ENCODE measurements at regions not wholly inside any gene's neighbourhood (a gene's known extent, or its start where the extent isn't known, plus 50 kb on each side); places are given as distances from the start of the nearest gene placed in this dataset.

DNA sequence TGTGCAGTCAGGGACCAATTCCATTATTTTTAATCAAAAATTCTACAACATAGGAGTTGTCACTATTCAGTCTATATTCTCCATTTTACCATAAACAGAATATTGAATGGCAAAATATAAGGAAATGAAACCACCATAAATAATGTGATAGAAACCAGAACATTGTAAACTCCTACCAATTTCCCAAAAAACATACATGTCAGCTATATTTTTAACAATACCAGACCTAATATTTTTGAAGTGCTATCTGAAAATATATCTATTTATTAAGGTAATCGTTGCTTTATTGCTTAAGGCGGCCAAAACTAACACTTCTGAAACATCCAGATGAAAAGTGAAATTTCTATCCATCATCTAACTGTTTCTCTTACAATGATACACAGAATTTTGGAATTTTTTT lies 123.0 kb upstream of the C11orf58 start:
- TF ChIP-seq, protein P1, sequence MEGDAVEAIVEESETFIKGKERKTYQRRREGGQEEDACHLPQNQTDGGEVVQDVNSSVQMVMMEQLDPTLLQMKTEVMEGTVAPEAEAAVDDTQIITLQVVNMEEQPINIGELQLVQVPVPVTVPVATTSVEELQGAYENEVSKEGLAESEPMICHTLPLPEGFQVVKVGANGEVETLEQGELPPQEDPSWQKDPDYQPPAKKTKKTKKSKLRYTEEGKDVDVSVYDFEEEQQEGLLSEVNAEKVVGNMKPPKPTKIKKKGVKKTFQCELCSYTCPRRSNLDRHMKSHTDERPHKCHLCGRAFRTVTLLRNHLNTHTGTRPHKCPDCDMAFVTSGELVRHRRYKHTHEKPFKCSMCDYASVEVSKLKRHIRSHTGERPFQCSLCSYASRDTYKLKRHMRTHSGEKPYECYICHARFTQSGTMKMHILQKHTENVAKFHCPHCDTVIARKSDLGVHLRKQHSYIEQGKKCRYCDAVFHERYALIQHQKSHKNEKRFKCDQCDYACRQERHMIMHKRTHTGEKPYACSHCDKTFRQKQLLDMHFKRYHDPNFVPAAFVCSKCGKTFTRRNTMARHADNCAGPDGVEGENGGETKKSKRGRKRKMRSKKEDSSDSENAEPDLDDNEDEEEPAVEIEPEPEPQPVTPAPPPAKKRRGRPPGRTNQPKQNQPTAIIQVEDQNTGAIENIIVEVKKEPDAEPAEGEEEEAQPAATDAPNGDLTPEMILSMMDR (IDR thresholded peaks at IDR 0.05): no peak
- TF ChIP-seq TCF7L2 (IDR thresholded peaks at IDR 0.05; ENCODE audit: low read depth, low read length) (no peak), SIN3A (IDR thresholded peaks at IDR 0.05; ENCODE audit: borderline replicate concordance, insufficient read depth, low read depth, low read length) (no peak), POLR2AphosphoS5 (IDR thresholded peaks at IDR 0.05; ENCODE audit: low read depth, low read length) (no peak)
- TF ChIP-seq, protein P2, sequence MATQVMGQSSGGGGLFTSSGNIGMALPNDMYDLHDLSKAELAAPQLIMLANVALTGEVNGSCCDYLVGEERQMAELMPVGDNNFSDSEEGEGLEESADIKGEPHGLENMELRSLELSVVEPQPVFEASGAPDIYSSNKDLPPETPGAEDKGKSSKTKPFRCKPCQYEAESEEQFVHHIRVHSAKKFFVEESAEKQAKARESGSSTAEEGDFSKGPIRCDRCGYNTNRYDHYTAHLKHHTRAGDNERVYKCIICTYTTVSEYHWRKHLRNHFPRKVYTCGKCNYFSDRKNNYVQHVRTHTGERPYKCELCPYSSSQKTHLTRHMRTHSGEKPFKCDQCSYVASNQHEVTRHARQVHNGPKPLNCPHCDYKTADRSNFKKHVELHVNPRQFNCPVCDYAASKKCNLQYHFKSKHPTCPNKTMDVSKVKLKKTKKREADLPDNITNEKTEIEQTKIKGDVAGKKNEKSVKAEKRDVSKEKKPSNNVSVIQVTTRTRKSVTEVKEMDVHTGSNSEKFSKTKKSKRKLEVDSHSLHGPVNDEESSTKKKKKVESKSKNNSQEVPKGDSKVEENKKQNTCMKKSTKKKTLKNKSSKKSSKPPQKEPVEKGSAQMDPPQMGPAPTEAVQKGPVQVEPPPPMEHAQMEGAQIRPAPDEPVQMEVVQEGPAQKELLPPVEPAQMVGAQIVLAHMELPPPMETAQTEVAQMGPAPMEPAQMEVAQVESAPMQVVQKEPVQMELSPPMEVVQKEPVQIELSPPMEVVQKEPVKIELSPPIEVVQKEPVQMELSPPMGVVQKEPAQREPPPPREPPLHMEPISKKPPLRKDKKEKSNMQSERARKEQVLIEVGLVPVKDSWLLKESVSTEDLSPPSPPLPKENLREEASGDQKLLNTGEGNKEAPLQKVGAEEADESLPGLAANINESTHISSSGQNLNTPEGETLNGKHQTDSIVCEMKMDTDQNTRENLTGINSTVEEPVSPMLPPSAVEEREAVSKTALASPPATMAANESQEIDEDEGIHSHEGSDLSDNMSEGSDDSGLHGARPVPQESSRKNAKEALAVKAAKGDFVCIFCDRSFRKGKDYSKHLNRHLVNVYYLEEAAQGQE (IDR thresholded peaks at IDR 0.05; ENCODE audit: insufficient read depth in 1 of 2, low read depth in 2 of 2, low read length in 1 of 2): no peak
- Histone ChIP-seq H3K36me3 (ENCODE audit: control insufficient read depth, insufficient read depth, low read length) (no peaks in the 10 kb centered on the region), H3K4me1 (ENCODE audit: control insufficient read depth, insufficient read depth, low read length) (peaks cover 12% of the 10 kb centered on the region), H3K27ac (ENCODE audit: low read length) (no peak overlapping the region), H3K27me3 (ENCODE audit: control insufficient read depth, insufficient read depth, low read length) (peaks cover 47% of the 10 kb centered on the region), H3K4me3 (ENCODE audit: low read depth in 2 of 2, low read length in 2 of 2) (no peak overlapping the region), H3K9me3 (ENCODE audit: control insufficient read depth, insufficient read depth, low read depth, low read length) (no peaks in the 10 kb centered on the region)
- ATAC-seq (no peak), DNase-seq (ENCODE audit: low read depth, low spot score) (no peak)
- CTCF ChIA-PET: no interaction called here
- BruUV-seq (replicated peaks): no TSS peak
- intact Hi-C loops (cut with micrococcal nuclease; ENCODE audit: unreplicated experiment) (no loop called here), in situ Hi-C loops (cut with HindIII; ENCODE audit: low pct_unique_long_range_greater_than_20kb, low sequenced_read_pairs) (no loop called here)
- POLR2A ChIA-PET: no interaction called here

DNA sequence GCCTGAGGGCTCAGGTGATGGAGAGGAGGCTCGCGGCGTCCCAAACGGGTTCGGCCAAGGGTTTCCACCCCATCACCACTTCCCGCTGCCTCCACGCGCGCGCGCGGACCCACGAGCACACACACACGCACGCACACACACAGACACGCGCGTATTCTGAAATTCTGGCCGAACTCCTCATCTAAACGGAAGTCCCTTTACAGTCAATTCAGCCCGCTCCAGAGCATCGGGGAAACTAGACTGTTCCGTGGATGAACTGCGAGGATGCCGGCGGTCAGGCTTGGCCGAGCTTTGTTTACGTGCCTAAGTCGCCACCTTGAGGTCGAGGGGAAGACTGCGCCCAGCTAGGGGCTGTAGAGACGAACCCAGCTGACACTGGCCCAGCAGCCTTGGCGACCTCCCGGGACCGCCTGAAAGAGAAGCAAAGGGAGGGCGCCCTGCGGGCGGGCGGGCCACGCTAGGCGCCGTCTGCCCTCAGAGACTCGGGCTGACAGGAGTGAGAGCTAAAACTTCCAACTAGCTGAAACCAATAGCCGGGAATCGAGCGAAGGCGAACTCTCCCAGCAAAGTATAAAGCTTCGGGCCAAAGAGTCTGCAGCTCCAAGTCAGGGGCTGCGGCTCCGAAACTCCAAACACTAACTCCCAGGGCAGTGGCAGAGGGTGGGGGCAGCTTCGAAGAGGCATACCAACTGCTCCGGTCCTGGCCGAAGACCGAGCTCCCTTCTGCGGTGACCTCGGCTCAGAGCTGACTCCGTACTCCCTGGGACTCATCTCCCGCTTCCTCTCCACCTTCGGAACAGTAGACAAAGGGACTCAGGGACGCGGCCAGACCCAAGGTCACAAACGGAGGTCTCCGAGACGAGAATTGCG lies 124.7 kb upstream of the C11orf58 start:
- H3K9me3 ChIP-seq (ENCODE audit: control insufficient read depth, insufficient read depth, low read depth, low read length): no peaks in the 10 kb centered on the region
- H3K36me3 ChIP-seq (ENCODE audit: control insufficient read depth, insufficient read depth, low read length): no peaks in the 10 kb centered on the region
- intact Hi-C loops (cut with micrococcal nuclease; ENCODE audit: unreplicated experiment) (loop anchor here (5.0 kb wide), 3 partner anchors 791 to 1286 kb away; no protein-coding TSS in a partner anchor), in situ Hi-C loops (cut with HindIII; ENCODE audit: low pct_unique_long_range_greater_than_20kb, low sequenced_read_pairs) (no loop called here)
- peak overlapping the region; percentile 27 to 46 for H3K4me3 ChIP-seq (ENCODE audit: low read depth in 2 of 2, low read length in 2 of 2)
- peaks cover 12% of the 10 kb centered on the region for H3K4me1 ChIP-seq (ENCODE audit: control insufficient read depth, insufficient read depth, low read length)
- H3K27ac ChIP-seq (ENCODE audit: low read length): no peak overlapping the region
- TF ChIP-seq POLR2AphosphoS5 (IDR thresholded peaks at IDR 0.05; ENCODE audit: low read depth, low read length): no peak
- TF ChIP-seq, protein P1 (IDR thresholded peaks at IDR 0.05): peak; percentile 92
- H3K27me3 ChIP-seq (ENCODE audit: control insufficient read depth, insufficient read depth, low read length): peaks cover 50% of the 10 kb centered on the region
- CTCF ChIA-PET: interaction anchor here (0.6 to 1.8 kb wide), 5 partner anchors 7 to 963 kb away, joined by 3 to 7 read pairs (median 4); no protein-coding TSS in a partner anchor
- DNase-seq (ENCODE audit: low read depth, low spot score): peak; percentile 41
- POLR2A ChIA-PET: no interaction called here
- BruUV-seq (replicated peaks): no TSS peak
- peak; percentile 99 for ATAC-seq
